ENCODE measurements at regions not wholly inside any gene's neighbourhood (a gene's known extent, or its start where the extent isn't known, plus 50 kb on each side); places are given as distances from the start of the nearest gene placed in this dataset.

DNA sequence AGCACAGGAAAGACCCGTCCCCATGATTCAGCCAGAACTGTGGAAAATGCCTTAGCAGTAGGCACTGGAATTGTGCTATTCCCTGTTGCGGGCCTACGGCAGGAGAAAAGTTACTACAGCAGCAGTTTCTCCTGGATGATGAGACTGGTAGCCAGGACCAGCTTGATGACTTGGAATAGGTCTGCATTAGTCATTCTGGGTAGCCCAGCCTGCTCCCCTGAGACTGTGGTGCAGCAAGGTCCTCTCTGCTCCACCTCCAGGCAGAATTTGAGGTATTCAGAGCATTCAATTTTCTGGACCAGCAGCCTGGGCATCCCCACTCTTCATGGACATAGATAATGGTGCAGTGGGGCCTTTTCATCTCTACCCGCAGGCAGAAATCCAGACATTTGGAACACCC, 490.0 kb downstream of the SH2D4B start:
- Histone ChIP-seq H4K20me1 (ENCODE audit: insufficient read depth, low read length) (no peaks in the 10 kb centered on the region), H3K27me3 (ENCODE audit: control insufficient read depth in 1 of 2, insufficient read depth in 2 of 2, low read length in 2 of 2) (no peaks in the 10 kb centered on the region; a peak in 1 of 5 replicates), H3K4me1 (ENCODE audit: insufficient read depth, low read length) (no peaks in the 10 kb centered on the region), H3K4me3 (replicated peaks in 1 of 3; ENCODE audit: insufficient read depth in 1 of 3, low read depth in 2 of 3, low read length in 3 of 3) (no peak overlapping the region), H3K9ac (ENCODE audit: insufficient read depth, low read depth, low read length) (no peak overlapping the region), H3K9me3 (ENCODE audit: low read length) (peaks cover 21% of the 10 kb centered on the region; the same call in 1 of the 2 replicates), H3K27ac (ENCODE audit: extremely low read length, insufficient read depth, low read length) (no peak overlapping the region), H3K36me3 (replicated peaks in 1 of 2; ENCODE audit: control insufficient read depth in 1 of 2, insufficient read depth in 2 of 2, low read length in 2 of 2) (no peaks in the 10 kb centered on the region), H3K4me2 (ENCODE audit: low read depth, low read length) (no peak overlapping the region), H3K79me2 (ENCODE audit: insufficient read depth, low read length) (no peaks in the 10 kb centered on the region), H2AFZ (ENCODE audit: low read length) (no peak overlapping the region)
- intact Hi-C loops (cut with micrococcal nuclease; ENCODE audit: unreplicated experiment) (no loop called here), in situ Hi-C loops (cut with HindIII; ENCODE audit: extremely low pct_ligation_motif_present, low pct_unique_long_range_greater_than_20kb) (no loop called here)
- whole genome bisulfite sequencing (ENCODE audit: low lambda C conversion rate), result 33% methylated on average over 2 of the region's 4 CpGs
- ATAC-seq, result no peak
- DNase-seq (ENCODE audit: low spot score), result no peak
- ChIA-PET CTCF (ENCODE audit: low intra/inter-chr PET ratio, low total read pairs) (no interaction called here), POLR2A (no interaction called here)
- no peak for TF ChIP-seq HNF4A (CRISPR knock-in tag; IDR thresholded peaks at IDR 0.05)
- BruUV-seq (replicated peaks), result no TSS peak
- no peak for FAIRE-seq

DNA sequence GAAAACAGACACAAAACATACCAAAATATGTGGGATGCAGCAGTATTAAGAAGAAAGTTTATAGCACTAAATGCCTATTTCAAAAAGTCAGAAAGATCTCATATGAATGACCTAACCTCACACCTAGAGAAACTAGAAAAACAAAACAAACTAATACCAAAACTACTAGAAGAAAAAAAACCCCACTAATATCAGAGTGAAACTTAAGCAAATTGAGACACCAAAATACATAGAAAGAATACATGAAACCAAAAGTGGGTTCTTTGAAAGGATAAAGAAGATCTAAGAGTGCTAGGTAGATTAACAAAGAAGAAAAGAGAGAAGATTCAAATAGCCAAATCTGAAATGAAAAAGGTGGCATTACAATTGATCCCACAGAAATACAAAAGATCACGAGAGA, 494.1 kb downstream of the SH2D4B start:
- WGBS (ENCODE audit: low lambda C conversion rate), result 0% methylated on average over 1 of the region's 1 CpG
- TF ChIP-seq, protein P1, sequence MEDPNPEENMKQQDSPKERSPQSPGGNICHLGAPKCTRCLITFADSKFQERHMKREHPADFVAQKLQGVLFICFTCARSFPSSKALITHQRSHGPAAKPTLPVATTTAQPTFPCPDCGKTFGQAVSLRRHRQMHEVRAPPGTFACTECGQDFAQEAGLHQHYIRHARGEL (CRISPR knock-in tag; IDR thresholded peaks at IDR 0.05), result no peak
- TF ChIP-seq, protein P2, sequence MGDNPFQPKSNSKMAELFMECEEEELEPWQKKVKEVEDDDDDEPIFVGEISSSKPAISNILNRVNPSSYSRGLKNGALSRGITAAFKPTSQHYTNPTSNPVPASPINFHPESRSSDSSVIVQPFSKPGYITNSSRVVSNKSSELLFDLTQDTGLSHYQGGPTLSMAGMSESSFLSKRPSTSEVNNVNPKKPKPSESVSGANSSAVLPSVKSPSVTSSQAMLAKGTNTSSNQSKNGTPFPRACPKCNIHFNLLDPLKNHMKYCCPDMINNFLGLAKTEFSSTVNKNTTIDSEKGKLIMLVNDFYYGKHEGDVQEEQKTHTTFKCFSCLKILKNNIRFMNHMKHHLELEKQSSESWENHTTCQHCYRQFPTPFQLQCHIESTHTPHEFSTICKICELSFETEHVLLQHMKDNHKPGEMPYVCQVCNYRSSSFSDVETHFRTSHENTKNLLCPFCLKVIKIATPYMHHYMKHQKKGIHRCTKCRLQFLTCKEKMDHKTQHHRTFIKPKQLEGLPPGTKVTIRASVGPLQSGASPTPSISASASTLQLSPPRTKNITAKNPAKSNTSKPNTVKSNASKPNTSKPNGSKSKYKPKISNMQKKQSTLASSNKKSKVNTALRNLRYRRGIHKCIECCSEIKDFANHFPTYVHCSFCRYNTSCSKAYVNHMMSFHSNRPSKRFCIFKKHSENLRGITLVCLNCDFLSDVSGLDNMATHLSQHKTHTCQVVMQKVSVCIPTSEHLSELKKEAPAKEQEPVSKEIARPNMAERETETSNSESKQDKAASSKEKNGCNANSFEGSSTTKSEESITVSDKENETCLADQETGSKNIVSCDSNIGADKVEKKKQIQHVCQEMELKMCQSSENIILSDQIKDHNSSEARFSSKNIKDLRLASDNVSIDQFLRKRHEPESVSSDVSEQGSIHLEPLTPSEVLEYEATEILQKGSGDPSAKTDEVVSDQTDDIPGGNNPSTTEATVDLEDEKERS (CRISPR knock-in tag; IDR thresholded peaks at IDR 0.05), result no peak
- TF ChIP-seq ZNF235 (CRISPR knock-in tag; IDR thresholded peaks at IDR 0.05; ENCODE audit: borderline replicate concordance) (no peak), ZNF230 (CRISPR knock-in tag; IDR thresholded peaks at IDR 0.05) (no peak), HNRNPK (IDR thresholded peaks at IDR 0.05; ENCODE audit: low read depth, low read length, poor library complexity, severe bottlenecking) (no peak), ZNF749 (CRISPR knock-in tag; IDR thresholded peaks at IDR 0.05; ENCODE audit: borderline replicate concordance) (no peak)

More for the DNA sequence above, 494.1 kb downstream of the SH2D4B start:
- H3K9ac ChIP-seq (ENCODE audit: insufficient read depth, low read depth, low read length), result no peak overlapping the region
- no peaks in the 10 kb centered on the region for H3K36me3 ChIP-seq (replicated peaks in 1 of 2; ENCODE audit: control insufficient read depth in 1 of 2, insufficient read depth in 2 of 2, low read length in 2 of 2)
- no peak overlapping the region for H3K4me2 ChIP-seq (ENCODE audit: low read depth, low read length)
- H3K79me2 ChIP-seq (ENCODE audit: insufficient read depth, low read length), result no peaks in the 10 kb centered on the region
- ChIA-PET POLR2A (no interaction called here), CTCF (ENCODE audit: low intra/inter-chr PET ratio, low total read pairs) (no interaction called here)
- no TSS peak for BruUV-seq (replicated peaks)
- H3K4me3 ChIP-seq (replicated peaks in 1 of 3; ENCODE audit: insufficient read depth in 1 of 3, low read depth in 2 of 3, low read length in 3 of 3), result no peak overlapping the region
- no peaks in the 10 kb centered on the region for H4K20me1 ChIP-seq (ENCODE audit: insufficient read depth, low read length)
- DNase-seq (ENCODE audit: low spot score) (no peak), FAIRE-seq (no peak), ATAC-seq (no peak)
- intact Hi-C loops (cut with micrococcal nuclease; ENCODE audit: unreplicated experiment) (no loop called here), in situ Hi-C loops (cut with HindIII; ENCODE audit: extremely low pct_ligation_motif_present, low pct_unique_long_range_greater_than_20kb) (no loop called here)
- H3K9me3 ChIP-seq (ENCODE audit: low read length), result peaks cover 21% of the 10 kb centered on the region; the same call in 1 of the 2 replicates
- no peak overlapping the region for H3K27ac ChIP-seq (ENCODE audit: extremely low read length, insufficient read depth, low read length)
- H3K27me3 ChIP-seq (ENCODE audit: control insufficient read depth in 1 of 2, insufficient read depth in 2 of 2, low read length in 2 of 2), result no peaks in the 10 kb centered on the region; a peak in 1 of 5 replicates
- no peak overlapping the region for H2AFZ ChIP-seq (ENCODE audit: low read length)
- H3K4me1 ChIP-seq (ENCODE audit: insufficient read depth, low read length), result no peaks in the 10 kb centered on the region

Measured in HepG2 (cell line).